Transverse colon (tissue), 4 donors: ENCODE measurements at regions not wholly inside any gene's neighbourhood (a gene's known extent, or its start where the extent isn't known, plus 50 kb on each side); places are given as distances from the start of the nearest gene placed in this dataset.

Experiments used
- DNase-seq: peaks from one replicate; pipeline ENCODE4 v3.0.0-alpha.2; 2019
- H3K27ac ChIP-seq, 4 donors: fragments of 200-600 bp; sonication (generic); 2 replicates each; pipeline ENCODE4 v1.5.1; 2016 to 2018; ENCODE audit warnings: inconsistent platforms in 4 of 4
- H3K27me3 ChIP-seq: fragments of 200-600 bp; sonication (generic); 2 replicates; pipeline ENCODE4 v1.5.1; 2017; ENCODE audit warnings: inconsistent platforms
- H3K36me3 ChIP-seq, 4 donors: fragments of 200-600 bp; sonication (generic); 2 replicates each; pipeline ENCODE4 v1.5.1; 2017 to 2019; ENCODE audit warnings: inconsistent platforms in 4 of 4
- H3K4me1 ChIP-seq, 4 donors: fragments of 200-600 bp; sonication (generic); 2 replicates each; pipeline ENCODE4 v1.5.1; 2017 to 2020; ENCODE audit warnings: inconsistent platforms in 4 of 4
- H3K4me3 ChIP-seq, 4 donors: fragments of 200-600 bp; sonication (generic); 1 replicate in 1 of 4; 2 replicates in 3 of 4; pipeline versions ENCODE4 v1.5.1 to v1.6.1; 2017 to 2019; ENCODE audit warnings: inconsistent platforms in 4 of 4
- H3K9me3 ChIP-seq, 2 donors: fragments of 200-600 bp; sonication (generic); 2 replicates each; pipeline ENCODE4 v1.5.1; 2017 to 2019; ENCODE audit warnings: inconsistent platforms in 2 of 2
- EP300 ChIP-seq: sonication (generic); formaldehyde crosslinking; IDR thresholded peaks from one replicate; pipeline ENCODE4 v1.6.1; 2017; ENCODE audit warnings: antibody characterized with exemption, low read depth
- POLR2A ChIP-seq: fragments of 450-650 bp; IDR thresholded peaks from one replicate; pipeline ENCODE4 v1.6.1; 2016; ENCODE audit warnings: antibody characterized with exemption, mild to moderate bottlenecking, moderate library complexity
- POLR2AphosphoS5 ChIP-seq, 3 donors: sonication (generic); formaldehyde crosslinking; IDR thresholded peaks; one replicate each; pipeline ENCODE4 v1.6.1; 2016; ENCODE audit warnings: antibody characterized with exemption in 3 of 3
- WGBS, 2 donors: methylation state at CpG; one replicate each; pipeline ENCODE4 v1.1.5; 2018; ENCODE audit warnings: low coverage in 1 of 2; 5-methylcytosine and 5-hydroxymethylcytosine counted together
- in situ Hi-C, 4 donors: fragments of 200-750 bp; cut with MboI; loops; one replicate each; pipeline versions ENCODE4 v1.15.0 to v1.15.1; 2017; ENCODE audit warnings: low sequenced_read_pairs in 3 of 4, low pct_ligation_motif_present in 1 of 4, low pct_unique_long_range_greater_than_20kb in 1 of 4
- intact Hi-C: fragments of 100-400 bp; cut with DNase I; formaldehyde crosslinking; loops from one replicate; pipeline ENCODE4 v1.15.1; 2023; ENCODE audit warnings: low total_unique reads
- TF ChIP-seq, protein P1 (sequence below), 5 experiments: fragments of 200-600 bp in 3 of 5; fragments of 450-650 bp in 2 of 5; sonication (generic) in 3 of 5; IDR thresholded peaks; 1 replicate in 2 of 5; 2 replicates in 3 of 5; pipeline ENCODE4 v1.5.1; 2016 to 2017; ENCODE audit warnings: antibody characterized with exemption in 5 of 5, inconsistent platforms in 3 of 5, mild to moderate bottlenecking in 2 of 5, moderate library complexity in 1 of 5

DNA sequence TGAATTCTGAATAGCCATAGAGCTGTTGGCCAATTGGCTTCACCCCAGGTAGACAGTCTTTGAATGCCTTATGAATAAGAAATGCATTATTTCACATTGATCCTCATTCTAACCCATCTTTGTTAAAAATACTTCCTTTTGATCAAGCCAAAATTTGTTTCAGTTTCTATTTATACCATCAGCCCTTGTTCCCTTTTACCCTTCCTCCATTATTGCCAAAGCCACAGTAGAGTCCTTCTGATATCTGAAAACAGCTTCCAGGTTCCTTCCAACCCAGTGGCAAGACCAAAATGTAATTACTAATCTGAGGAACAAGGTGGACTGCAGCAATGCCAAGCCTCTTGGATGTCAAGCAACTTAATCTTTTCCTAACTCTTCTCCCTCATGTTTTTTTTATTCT is 458.8 kb downstream of the BUD13 start:
- H3K4me1 ChIP-seq, result peaks cover 4 to 20% (median 11%) of the 10 kb centered on the region in 4 donors
- H3K27me3 ChIP-seq, result peaks cover 4% of the 10 kb centered on the region
- no peaks in the 10 kb centered on the region for H3K36me3 ChIP-seq
- no peak overlapping the region for H3K4me3 ChIP-seq
- H3K27ac ChIP-seq, result no peak overlapping the region
- no peaks in the 10 kb centered on the region for H3K9me3 ChIP-seq
- TF ChIP-seq POLR2AphosphoS5 (IDR thresholded peaks at IDR 0.05), result no peak
- TF ChIP-seq EP300, result no peak
- no peak for TF ChIP-seq POLR2A
- TF ChIP-seq, protein P1, sequence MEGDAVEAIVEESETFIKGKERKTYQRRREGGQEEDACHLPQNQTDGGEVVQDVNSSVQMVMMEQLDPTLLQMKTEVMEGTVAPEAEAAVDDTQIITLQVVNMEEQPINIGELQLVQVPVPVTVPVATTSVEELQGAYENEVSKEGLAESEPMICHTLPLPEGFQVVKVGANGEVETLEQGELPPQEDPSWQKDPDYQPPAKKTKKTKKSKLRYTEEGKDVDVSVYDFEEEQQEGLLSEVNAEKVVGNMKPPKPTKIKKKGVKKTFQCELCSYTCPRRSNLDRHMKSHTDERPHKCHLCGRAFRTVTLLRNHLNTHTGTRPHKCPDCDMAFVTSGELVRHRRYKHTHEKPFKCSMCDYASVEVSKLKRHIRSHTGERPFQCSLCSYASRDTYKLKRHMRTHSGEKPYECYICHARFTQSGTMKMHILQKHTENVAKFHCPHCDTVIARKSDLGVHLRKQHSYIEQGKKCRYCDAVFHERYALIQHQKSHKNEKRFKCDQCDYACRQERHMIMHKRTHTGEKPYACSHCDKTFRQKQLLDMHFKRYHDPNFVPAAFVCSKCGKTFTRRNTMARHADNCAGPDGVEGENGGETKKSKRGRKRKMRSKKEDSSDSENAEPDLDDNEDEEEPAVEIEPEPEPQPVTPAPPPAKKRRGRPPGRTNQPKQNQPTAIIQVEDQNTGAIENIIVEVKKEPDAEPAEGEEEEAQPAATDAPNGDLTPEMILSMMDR (IDR thresholded peaks at IDR 0.05), result no peak
- in situ Hi-C loops, result no loop called here
- no peak for DNase-seq
- intact Hi-C loops, result no loop called here

DNA sequence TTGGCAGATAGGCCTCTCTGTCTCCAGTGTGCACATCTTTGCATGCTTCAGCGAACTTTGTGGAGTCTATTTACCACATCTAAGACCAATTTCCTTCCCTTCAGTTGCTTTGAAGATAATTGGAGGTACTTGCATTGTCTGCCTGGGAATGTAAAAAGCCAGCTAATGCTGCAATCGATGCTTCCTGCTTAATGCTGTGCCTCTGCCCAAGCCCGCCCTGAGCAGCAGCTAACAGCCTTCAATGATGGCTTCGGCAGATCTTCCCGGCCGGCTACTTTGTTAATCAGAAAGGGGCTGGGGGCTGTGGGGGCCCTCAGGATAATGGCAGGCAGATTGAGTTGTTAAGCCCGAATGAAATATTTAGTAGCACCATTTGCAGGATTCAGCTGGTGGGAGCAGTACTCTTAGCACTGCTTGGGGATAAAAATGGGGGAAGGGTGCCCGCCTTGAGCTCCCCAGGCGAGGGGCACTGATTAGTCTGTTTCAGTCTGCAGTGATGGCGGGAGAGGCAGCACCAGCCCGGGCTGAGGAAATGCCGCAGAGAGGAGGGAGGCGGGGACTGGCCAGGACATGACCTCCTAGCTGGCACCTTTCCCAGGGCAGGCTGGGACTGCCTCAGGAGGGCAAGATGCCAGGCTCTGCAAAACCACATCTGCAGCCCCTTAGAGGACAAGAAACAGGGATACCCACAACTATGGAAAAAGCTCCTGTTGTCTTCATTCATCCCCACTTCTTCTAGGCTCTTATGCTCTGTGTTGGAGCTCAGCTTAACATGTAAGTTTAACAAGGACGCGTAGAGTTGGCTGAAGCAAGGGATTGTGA is 460.0 kb downstream of the BUD13 start:
- intact Hi-C loops, result no loop called here
- 25 to 50% methylated on average over 2 to 15 of the region's 15 CpGs for WGBS, 2 donors
- Histone ChIP-seq H3K27me3 (no peaks in the 10 kb centered on the region), H3K4me1 (peaks cover 4 to 20% (median 11%) of the 10 kb centered on the region in 4 donors), H3K4me3 (no peak overlapping the region), H3K36me3 (no peaks in the 10 kb centered on the region), H3K27ac (peak overlapping the region in 1 of 4 donors; percentile 15), H3K9me3 (no peaks in the 10 kb centered on the region)
- peak; percentile 69 for DNase-seq
- no peak for TF ChIP-seq POLR2AphosphoS5 (IDR thresholded peaks at IDR 0.05)
- TF ChIP-seq POLR2A, result no peak
- TF ChIP-seq, protein P1 (IDR thresholded peaks at IDR 0.05), result no peak
- no peak for TF ChIP-seq EP300
- in situ Hi-C loops, result no loop called here

DNA sequence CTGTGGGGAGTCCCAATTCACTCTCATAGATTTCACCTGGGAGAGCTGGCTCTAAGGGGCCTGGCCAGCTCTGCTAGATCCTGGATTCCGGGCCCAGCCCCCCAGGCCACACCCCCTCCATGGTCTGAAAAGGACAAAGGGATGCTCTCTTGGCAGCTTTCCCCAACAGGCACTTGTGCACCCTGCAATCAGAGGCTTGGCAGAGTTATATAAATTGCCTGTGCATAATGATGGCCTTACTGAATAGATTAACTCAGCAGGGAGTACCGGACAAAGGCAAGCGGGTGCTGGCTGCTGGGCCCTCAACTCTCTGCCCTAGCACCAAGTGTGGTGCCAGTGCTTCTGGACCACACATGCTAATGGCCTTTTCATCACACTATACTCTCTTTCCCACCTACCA is 461.6 kb downstream of the BUD13 start:
- Histone ChIP-seq H3K36me3 (no peaks in the 10 kb centered on the region), H3K27ac (no peak overlapping the region), H3K4me1 (peaks cover 4 to 20% (median 11%) of the 10 kb centered on the region in 4 donors), H3K4me3 (no peak overlapping the region), H3K27me3 (no peaks in the 10 kb centered on the region), H3K9me3 (no peaks in the 10 kb centered on the region)
- intact Hi-C loops (no loop called here), in situ Hi-C loops (no loop called here)
- no peak for DNase-seq
- WGBS, 2 donors, result 65 to 100% methylated on average over 2 to 3 of the region's 3 CpGs
- TF ChIP-seq EP300, result no peak
- TF ChIP-seq POLR2A, result no peak
- TF ChIP-seq, protein P1 (IDR thresholded peaks at IDR 0.05), result no peak
- TF ChIP-seq POLR2AphosphoS5 (IDR thresholded peaks at IDR 0.05), result no peak

DNA sequence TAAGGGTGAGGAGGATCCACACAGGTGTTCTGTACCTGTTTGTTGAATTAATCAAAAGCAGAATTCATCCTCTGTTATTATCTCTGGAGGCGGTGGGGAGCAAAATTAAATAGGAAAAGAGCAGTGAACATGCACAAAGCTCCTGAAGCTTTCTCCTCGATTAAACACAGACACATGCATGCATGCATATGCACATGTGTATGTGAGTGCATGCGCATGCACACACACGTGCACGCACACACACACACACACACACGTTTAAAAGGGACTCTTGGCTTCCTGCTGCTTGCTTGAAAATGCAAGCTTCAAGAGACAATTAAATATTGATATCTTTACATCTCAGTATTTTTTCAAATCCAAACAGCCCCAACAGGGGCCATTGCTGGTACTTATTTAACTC is 462.1 kb downstream of the BUD13 start:
- in situ Hi-C loops, result no loop called here
- 78 to 90% methylated on average over 3 to 6 of the region's 6 CpGs for whole genome bisulfite sequencing, 2 donors

DNA sequence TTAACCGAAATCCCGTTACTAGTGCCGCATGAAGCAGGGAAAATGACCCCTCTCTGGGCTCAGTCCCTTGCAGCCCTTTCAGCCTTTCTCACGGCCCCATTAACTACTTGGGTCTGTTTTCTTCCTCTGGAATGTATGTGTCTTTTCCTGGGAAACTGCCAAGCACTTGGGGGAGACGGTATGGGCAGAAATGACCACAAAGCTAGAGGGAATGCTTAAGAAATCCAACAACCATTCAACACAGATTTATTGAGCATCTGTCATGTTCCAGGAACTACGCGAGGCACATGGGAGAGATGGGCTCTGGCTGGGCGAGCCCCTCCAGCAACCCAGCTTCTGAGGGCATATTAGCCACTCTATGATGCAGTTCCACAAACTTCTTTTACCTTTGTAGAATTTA is 462.6 kb downstream of the BUD13 start:
- H3K27me3 ChIP-seq, result no peaks in the 10 kb centered on the region
- in situ Hi-C loops, result no loop called here

More for the DNA sequence above, 462.1 kb downstream of the BUD13 start:
- Histone ChIP-seq H3K27ac (no peak overlapping the region), H3K36me3 (no peaks in the 10 kb centered on the region), H3K4me3 (no peak overlapping the region), H3K27me3 (no peaks in the 10 kb centered on the region), H3K9me3 (no peaks in the 10 kb centered on the region), H3K4me1 (peaks cover 4 to 20% (median 11%) of the 10 kb centered on the region in 4 donors)
- TF ChIP-seq POLR2A, result no peak
- no peak for DNase-seq
- intact Hi-C loops, result no loop called here

More for the DNA sequence above, 462.6 kb downstream of the BUD13 start:
- Histone ChIP-seq H3K4me1 (peaks cover 4 to 20% (median 11%) of the 10 kb centered on the region in 4 donors), H3K36me3 (no peaks in the 10 kb centered on the region), H3K27ac (no peak overlapping the region), H3K9me3 (no peaks in the 10 kb centered on the region), H3K4me3 (no peak overlapping the region)
- no peak for DNase-seq
- intact Hi-C loops, result no loop called here
- TF ChIP-seq, protein P1 (IDR thresholded peaks at IDR 0.05), result no peak
- no peak for TF ChIP-seq POLR2A
- TF ChIP-seq POLR2AphosphoS5 (IDR thresholded peaks at IDR 0.05), result no peak
- no peak for TF ChIP-seq EP300
- WGBS, 2 donors, result 40 to 66% methylated on average over 1 to 8 of the region's 8 CpGs
